DND-41 (cell line): ENCODE measurements at regions not wholly inside any gene's neighbourhood (a gene's known extent, or its start where the extent isn't known, plus 50 kb on each side); places are given as distances from the start of the nearest gene placed in this dataset.

Experiments
- EZH2 ChIP-seq: IDR thresholded peaks from 3 replicates; pipeline ENCODE4 v1.6.1; 2012; ENCODE audit warnings: borderline replicate concordance, low read depth, mild to moderate bottlenecking, moderate library complexity, low read length, inconsistent platforms; ENCODE audit not compliant: severe bottlenecking
- TF ChIP-seq, protein P1 (sequence below): IDR thresholded peaks from 2 replicates; pipeline ENCODE4 v1.5.1; 2012; ENCODE audit warnings: borderline replicate concordance, low read length, moderate library complexity, mild to moderate bottlenecking; ENCODE audit not compliant: poor library complexity, severe bottlenecking; ENCODE audit errors: extremely low read depth

- TF ChIP-seq, protein P1, sequence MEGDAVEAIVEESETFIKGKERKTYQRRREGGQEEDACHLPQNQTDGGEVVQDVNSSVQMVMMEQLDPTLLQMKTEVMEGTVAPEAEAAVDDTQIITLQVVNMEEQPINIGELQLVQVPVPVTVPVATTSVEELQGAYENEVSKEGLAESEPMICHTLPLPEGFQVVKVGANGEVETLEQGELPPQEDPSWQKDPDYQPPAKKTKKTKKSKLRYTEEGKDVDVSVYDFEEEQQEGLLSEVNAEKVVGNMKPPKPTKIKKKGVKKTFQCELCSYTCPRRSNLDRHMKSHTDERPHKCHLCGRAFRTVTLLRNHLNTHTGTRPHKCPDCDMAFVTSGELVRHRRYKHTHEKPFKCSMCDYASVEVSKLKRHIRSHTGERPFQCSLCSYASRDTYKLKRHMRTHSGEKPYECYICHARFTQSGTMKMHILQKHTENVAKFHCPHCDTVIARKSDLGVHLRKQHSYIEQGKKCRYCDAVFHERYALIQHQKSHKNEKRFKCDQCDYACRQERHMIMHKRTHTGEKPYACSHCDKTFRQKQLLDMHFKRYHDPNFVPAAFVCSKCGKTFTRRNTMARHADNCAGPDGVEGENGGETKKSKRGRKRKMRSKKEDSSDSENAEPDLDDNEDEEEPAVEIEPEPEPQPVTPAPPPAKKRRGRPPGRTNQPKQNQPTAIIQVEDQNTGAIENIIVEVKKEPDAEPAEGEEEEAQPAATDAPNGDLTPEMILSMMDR: no peak
- TF ChIP-seq EZH2: no peak
Measured at GRCh38 chr15:47352217-47352616, 365.1 kb upstream of the SEMA6D start.
